Femur (tissue), 1 donor: ENCODE measurements at regions not wholly inside any gene's neighbourhood (a gene's known extent, or its start where the extent isn't known, plus 50 kb on each side); places are given as distances from the start of the nearest gene placed in this dataset.
"Not testable (repeated sequence)": the region's sequence is repeated elsewhere in the genome, so short reads cannot be mapped to it uniquely, and the experiment has no call there.

ENCODE experiments used
- DNase-seq: peaks from one replicate; pipeline ENCODE4 v3.0.0-alpha.2; 2017

GRCh38 chr3:137820366-137820765 lies 56.3 kb downstream of the SOX14 start:
- DNase-seq = no peak

DNA sequence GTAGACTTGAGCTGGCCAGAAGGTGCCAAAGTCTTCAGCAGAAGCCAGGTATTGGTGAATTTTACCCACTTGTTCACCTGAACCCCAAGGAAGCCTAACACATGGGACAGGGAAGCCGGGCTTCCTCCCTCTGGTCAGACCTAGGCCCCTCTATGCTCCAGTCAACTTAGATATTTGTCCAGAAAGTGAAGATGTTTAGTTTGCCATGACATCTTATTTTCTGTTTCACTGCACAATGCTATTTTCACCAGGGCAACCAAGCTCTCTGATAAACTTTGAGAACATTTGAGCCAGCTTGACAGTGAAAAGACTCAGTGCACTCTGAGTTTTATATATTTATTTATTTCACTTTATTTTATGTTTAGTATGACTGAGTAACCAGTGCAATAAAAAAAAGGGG lies 71.0 kb downstream of the SOX14 start:
- DNase-seq = no peak

DNA sequence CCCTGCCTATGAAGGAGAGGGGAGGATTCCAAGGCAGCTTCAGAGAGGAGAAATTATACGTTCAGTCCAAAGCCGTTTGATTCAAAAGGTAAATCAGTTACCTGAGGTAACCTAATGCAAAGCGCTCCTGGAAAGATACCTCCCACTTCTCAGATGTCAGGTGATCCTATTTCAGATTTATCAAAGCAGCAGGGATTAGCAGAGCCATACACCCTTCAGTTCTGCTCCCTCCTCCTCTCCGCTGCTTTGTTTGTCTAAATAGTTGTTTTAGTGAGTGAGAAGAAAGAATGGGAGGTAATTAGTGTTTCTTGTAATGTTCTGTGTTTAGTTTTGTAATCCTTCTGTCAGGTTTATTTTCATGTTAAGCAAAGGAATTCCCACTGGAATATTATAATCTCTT lies 81.1 kb downstream of the SOX14 start:
- no peak for DNase-seq

DNA sequence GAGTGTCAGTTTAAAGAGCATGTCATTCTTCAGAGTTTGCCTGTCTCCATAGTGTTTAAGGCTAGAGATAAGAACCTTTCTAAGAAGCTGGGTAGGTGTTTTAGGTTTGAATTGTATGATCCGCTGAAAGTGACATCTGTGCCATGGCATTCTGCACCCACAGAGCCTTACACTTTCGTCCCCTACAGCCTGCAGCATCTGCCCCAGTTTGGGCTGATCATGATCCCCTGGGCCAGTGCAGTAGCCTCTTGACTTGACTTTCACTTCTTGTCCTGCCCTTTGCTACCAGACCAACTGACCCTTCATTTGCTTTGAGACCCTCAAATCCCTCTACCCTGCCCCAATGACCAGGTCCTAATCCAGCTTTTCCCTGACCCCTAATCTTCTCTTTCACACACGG lies 81.6 kb downstream of the SOX14 start:
- no peak for DNase-seq

- DNase-seq = no peak
These were observed 88.3 kb downstream of the SOX14 start for GRCh38 chr3:137852391-137852830.

- DNase-seq = no peak
These were observed 90.6 kb downstream of the SOX14 start for GRCh38 chr3:137854533-137855261.

DNA sequence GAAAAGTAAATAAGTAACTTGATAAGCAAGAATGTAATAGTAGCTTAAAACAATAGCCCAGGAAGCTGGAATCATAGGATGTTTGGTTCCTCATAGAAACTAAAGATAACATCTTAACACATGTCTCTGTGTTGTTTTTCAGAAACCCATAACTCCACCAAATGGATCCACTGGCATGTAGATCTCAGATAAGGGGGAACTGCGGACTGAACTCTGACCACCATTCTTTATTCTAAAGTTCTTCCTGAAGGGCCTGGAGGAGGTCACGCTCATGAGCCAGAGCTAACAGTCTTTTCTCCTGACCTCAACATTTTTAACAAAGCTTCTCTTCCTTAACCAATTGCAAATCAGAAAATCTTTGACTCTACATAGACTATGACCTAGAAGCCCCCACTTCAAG lies 101.9 kb downstream of the SOX14 start:
- DNase-seq = no peak

DNA sequence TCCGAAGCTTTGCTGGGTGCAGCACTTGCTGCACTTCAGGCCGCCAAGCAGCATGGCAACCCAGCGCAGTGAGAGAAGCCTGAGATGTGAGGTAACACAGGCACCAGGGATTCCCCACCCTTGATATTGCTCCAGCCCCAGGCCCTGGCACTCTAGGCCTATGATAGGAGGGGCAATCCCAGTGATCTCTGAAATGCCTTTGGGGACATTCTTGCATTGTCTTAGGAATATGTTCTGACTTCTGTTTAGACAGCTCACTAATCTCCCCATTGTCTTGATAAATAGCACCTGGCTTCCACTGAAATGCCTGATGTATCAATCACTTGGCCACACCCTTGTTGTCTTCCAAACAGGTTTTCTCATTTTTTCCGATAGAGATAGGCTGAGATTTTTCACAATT lies 102.8 kb downstream of the SOX14 start:
- no peak for DNase-seq

DNA sequence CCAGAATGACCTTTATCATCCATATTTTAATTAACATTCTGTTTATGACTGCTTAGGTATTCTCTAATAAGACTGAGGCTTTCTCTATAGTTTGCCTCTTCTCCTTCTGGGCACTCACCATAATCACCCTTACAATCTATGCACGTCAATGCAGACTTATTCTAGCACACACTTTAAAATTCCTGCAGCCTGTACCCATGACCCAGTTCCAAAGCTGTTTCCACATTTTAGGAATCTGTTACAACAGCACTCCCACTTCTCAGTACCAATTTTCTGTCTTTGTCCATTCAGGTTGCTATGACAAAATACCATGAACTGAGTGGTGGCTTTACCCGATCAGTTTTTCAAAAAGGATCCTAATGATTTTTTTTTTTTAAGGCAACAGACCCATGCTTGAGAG lies 103.5 kb downstream of the SOX14 start:
- no peak for DNase-seq

- no peak for DNase-seq
These were observed 104.9 kb downstream of the SOX14 start for GRCh38 chr3:137869022-137869421.

- DNase-seq = not testable (repeated sequence)
These were observed 108.5 kb downstream of the SOX14 start for GRCh38 chr3:137872589-137872988.

GRCh38 chr3:137896842-137897241 lies 113.1 kb upstream of the CLDN18 start:
- not testable (repeated sequence) for DNase-seq

- no peak for DNase-seq
These were observed 102.8 kb upstream of the CLDN18 start for GRCh38 chr3:137906985-137907649.

GRCh38 chr3:137924628-137925027 lies 85.3 kb upstream of the CLDN18 start:
- DNase-seq = no peak

GRCh38 chr3:137925080-137925479 lies 84.9 kb upstream of the CLDN18 start:
- no peak for DNase-seq

GRCh38 chr3:137926991-137927390 lies 83.0 kb upstream of the CLDN18 start:
- DNase-seq = no peak

- DNase-seq = no peak
These were observed 79.0 kb upstream of the CLDN18 start for GRCh38 chr3:137930976-137931375.

DNA sequence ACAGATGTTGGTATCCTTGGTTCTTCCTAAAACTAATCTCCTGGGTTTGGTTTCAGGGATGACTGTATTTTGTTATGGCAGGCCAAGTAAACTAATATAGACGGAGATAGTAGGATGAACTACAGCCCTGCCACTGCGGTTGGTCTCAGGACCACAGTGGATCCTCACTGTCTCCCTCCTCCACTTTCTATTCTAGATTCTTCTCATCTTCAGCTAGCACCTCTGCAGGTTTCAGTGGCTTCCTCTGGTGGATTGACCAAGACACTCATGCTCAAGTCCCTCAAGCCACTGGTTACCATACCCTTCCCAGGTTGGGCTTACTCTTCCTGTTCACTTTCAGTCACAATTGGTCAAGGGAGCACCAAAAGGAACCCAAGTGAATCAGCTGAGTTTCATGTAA lies 71.1 kb upstream of the CLDN18 start:
- no peak for DNase-seq

GRCh38 chr3:137944593-137944992 lies 65.4 kb upstream of the CLDN18 start:
- no peak for DNase-seq

GRCh38 chr3:137946356-137946973 lies 63.5 kb upstream of the CLDN18 start:
- DNase-seq = peak; percentile 44

DNA sequence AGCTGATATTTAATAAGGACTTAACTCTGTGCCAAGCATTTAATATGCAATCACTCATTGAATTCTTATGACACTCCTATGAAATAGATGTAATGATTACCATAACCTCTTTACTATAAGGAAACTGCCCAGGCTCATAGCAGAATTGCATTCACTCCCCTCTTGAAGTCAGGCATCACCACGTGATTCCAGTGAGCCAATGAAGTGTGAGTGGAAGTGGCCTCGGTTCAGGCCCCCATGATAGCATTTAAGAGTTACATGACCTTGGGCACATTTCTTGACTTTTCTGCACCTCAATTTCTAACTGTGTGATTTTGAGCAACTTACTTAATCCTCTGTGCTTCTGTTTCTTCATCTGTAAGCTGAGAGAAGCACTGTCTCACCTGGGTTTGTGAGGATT lies 62.8 kb upstream of the CLDN18 start:
- DNase-seq = no peak

GRCh38 chr3:137948400-137949072 lies 61.4 kb upstream of the CLDN18 start:
- no peak for DNase-seq

GRCh38 chr3:137958636-137959035 lies 51.3 kb upstream of the CLDN18 start:
- DNase-seq = no peak
